Activated naive CD8-positive, alpha-beta T cell treated with anti-CD3 and anti-CD28 coated beads, Interleukin-2, amount 10 ng/mL, durations not matched to agents 7 days and 5 days (primary cell): ENCODE measurements at regions not wholly inside any gene's neighbourhood (a gene's known extent, or its start where the extent isn't known, plus 50 kb on each side); places are given as distances from the start of the nearest gene placed in this dataset.

Experiments used
- ATAC-seq: fragments of 150-1000 bp; cut with Tn5 transposase; one replicate; pipeline ENCODE4 v1.10.0; 2021; ENCODE audit warnings: low read depth, moderate library complexity
- POLR2A ChIA-PET: fragments of 350-600 bp; sonication (Branson Sonifier 250); formaldehyde crosslinking; loops from one replicate; lab custom pipeline; 2021; ENCODE audit warnings: antibody characterized with exemption; lab: Charles Lee
- DNase-seq: peaks from one replicate; pipeline ENCODE4 v3.0.0; 2021
- H3K27ac Mint-ChIP-seq: one replicate; pipeline ENCODE4 v1.8.0; 2022; ENCODE audit warnings: mild to moderate bottlenecking, mixed read lengths
- H3K27me3 Mint-ChIP-seq: one replicate; pipeline ENCODE4 v1.8.0; 2022; ENCODE audit warnings: mild to moderate bottlenecking, moderate library complexity, mixed read lengths
- H3K36me3 Mint-ChIP-seq: one replicate; pipeline ENCODE4 v1.8.0; 2021; ENCODE audit warnings: mild to moderate bottlenecking, mixed read lengths
- H3K4me1 Mint-ChIP-seq: one replicate; pipeline ENCODE4 v1.8.0; 2021; ENCODE audit warnings: mixed read lengths
- H3K4me3 Mint-ChIP-seq: one replicate; pipeline ENCODE4 v1.8.0; 2022; ENCODE audit warnings: mild to moderate bottlenecking, moderate library complexity, mixed read lengths
- H3K9me3 Mint-ChIP-seq: one replicate; pipeline ENCODE4 v1.8.0; 2021; ENCODE audit warnings: mixed read lengths

GRCh38 chr2:195326537-195326936 lies 330.5 kb upstream of the SLC39A10 start:
- peaks cover 8% of the 10 kb centered on the region for H3K36me3 Mint-ChIP-seq
- POLR2A ChIA-PET: no interaction called here
- no peak for ATAC-seq
- H3K4me3 Mint-ChIP-seq: no peak overlapping the region
- H3K27me3 Mint-ChIP-seq: no peaks in the 10 kb centered on the region
- no peaks in the 10 kb centered on the region for H3K4me1 Mint-ChIP-seq
- no peak overlapping the region for H3K27ac Mint-ChIP-seq
- H3K9me3 Mint-ChIP-seq: peaks cover 4% of the 10 kb centered on the region
- DNase-seq: no peak

GRCh38 chr2:195322324-195322723 lies 334.7 kb upstream of the SLC39A10 start:
- no peak overlapping the region for H3K27ac Mint-ChIP-seq
- H3K36me3 Mint-ChIP-seq: peaks cover 5% of the 10 kb centered on the region
- peaks cover 4% of the 10 kb centered on the region for H3K9me3 Mint-ChIP-seq
- DNase-seq (no peak), ATAC-seq (no peak)
- H3K4me3 Mint-ChIP-seq: no peak overlapping the region
- POLR2A ChIA-PET: no interaction called here
- no peaks in the 10 kb centered on the region for H3K27me3 Mint-ChIP-seq
- peaks cover 10% of the 10 kb centered on the region for H3K4me1 Mint-ChIP-seq

GRCh38 chr2:195320413-195320973 lies 336.5 kb upstream of the SLC39A10 start:
- Mint-ChIP-seq H3K4me1 (peaks cover 10% of the 10 kb centered on the region), H3K36me3 (peaks cover 5% of the 10 kb centered on the region), H3K27me3 (no peaks in the 10 kb centered on the region), H3K4me3 (no peak overlapping the region), H3K27ac (no peak overlapping the region), H3K9me3 (peaks cover 4% of the 10 kb centered on the region)
- POLR2A ChIA-PET: interaction anchor here (1.0 to 2.1 kb wide), 2 partner anchors 214 to 339 kb away, joined by 3 to 5 read pairs; no protein-coding TSS in a partner anchor
- ATAC-seq (peak; percentile 52), DNase-seq (no peak)

DNA sequence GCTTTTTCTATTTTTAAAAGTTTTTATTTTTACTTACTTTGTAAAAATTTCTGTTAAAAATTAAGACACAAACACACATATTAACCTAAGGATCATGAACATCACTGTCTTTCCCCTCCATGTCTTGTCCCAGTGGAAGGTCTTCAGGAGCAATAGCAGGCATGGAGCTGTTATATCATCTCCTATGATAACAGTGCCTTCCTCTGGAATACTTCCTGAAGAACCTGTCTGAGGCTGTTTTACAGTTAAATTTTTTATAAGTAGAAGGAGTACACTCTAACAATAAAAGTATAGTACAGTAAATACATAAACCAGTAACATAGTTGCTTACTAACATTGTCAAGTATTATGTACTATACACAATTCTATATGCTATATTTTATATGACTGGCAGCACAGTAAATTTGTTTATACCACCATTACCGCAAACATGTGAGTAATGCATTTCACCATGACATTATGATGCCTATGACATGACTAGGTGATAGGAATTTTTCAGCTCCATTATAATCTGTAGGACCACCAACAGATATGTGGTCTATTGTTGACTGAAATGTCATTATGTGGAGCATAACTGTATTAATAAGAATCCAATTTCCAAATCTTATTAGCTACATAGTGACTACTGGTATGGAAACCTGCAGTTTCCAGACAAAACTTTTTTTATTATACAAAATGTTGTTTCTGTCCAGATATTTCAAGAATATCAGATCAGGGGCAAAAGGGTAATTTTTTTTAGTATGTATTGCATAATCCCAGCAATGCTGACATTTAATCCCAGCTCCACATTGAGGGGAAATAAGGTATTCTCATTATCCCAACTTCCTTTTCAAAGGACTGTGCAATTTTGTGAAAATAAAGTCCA lies 337.2 kb upstream of the SLC39A10 start:
- Mint-ChIP-seq H3K4me1 (peaks cover 10% of the 10 kb centered on the region), H3K9me3 (peaks cover 4% of the 10 kb centered on the region), H3K27ac (no peak overlapping the region), H3K4me3 (no peak overlapping the region), H3K36me3 (peaks cover 5% of the 10 kb centered on the region), H3K27me3 (no peaks in the 10 kb centered on the region)
- POLR2A ChIA-PET: interaction anchor here (1.0 to 2.1 kb wide), 2 partner anchors 215 to 340 kb away, joined by 3 to 5 read pairs; no protein-coding TSS in a partner anchor
- ATAC-seq: no peak
- no peak for DNase-seq

- Mint-ChIP-seq H3K4me1 (peaks cover 10% of the 10 kb centered on the region), H3K4me3 (no peak overlapping the region), H3K36me3 (peaks cover 3% of the 10 kb centered on the region), H3K9me3 (peaks cover 2% of the 10 kb centered on the region), H3K27ac (no peak overlapping the region), H3K27me3 (no peaks in the 10 kb centered on the region)
- POLR2A ChIA-PET: interaction anchor here (2.1 kb wide), 1 partner anchor 341 kb away, joined by 5 read pairs; no protein-coding TSS in a partner anchor
- no peak for ATAC-seq
- no peak for DNase-seq
Measured at GRCh38 chr2:195319112-195319460, 337.9 kb upstream of the SLC39A10 start.

- DNase-seq: no peak
- Mint-ChIP-seq H3K36me3 (peaks cover 2% of the 10 kb centered on the region), H3K4me3 (no peak overlapping the region), H3K27me3 (no peaks in the 10 kb centered on the region), H3K4me1 (peaks cover 10% of the 10 kb centered on the region), H3K9me3 (peaks cover under 1% of the 10 kb centered on the region), H3K27ac (no peak overlapping the region)
- ATAC-seq: no peak
- POLR2A ChIA-PET: interaction anchor here (2.1 kb wide), 1 partner anchor 341 kb away, joined by 5 read pairs; no protein-coding TSS in a partner anchor
Measured at GRCh38 chr2:195318440-195319111, 338.4 kb upstream of the SLC39A10 start.

GRCh38 chr2:195317550-195317949 lies 339.5 kb upstream of the SLC39A10 start:
- ATAC-seq: no peak
- Mint-ChIP-seq H3K36me3 (no peaks in the 10 kb centered on the region), H3K4me1 (peaks cover 10% of the 10 kb centered on the region), H3K9me3 (no peaks in the 10 kb centered on the region), H3K4me3 (no peak overlapping the region), H3K27ac (no peak overlapping the region), H3K27me3 (no peaks in the 10 kb centered on the region)
- POLR2A ChIA-PET: no interaction called here
- DNase-seq: no peak

DNA sequence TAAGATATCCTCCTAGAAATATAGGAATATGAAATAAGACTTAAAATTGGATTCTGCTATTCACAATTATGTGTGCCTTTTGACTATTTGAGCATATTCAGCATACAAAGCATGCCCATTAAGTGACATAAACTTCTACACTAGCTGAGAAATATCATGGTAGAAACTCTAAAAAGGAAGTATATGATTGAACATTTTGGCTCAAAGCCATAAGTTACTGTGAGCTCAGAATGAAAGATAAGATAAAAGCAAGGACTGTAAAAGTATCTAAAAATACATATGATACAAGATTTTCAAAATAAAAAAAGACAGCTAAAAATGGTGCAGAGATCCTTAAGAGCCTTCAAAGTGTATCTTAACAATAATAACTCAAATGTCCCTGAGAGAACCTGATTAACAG lies 340.5 kb upstream of the SLC39A10 start:
- Mint-ChIP-seq H3K36me3 (no peaks in the 10 kb centered on the region), H3K9me3 (no peaks in the 10 kb centered on the region), H3K4me3 (no peak overlapping the region), H3K4me1 (peaks cover 10% of the 10 kb centered on the region), H3K27ac (no peak overlapping the region), H3K27me3 (no peaks in the 10 kb centered on the region)
- POLR2A ChIA-PET: no interaction called here
- ATAC-seq (no peak), DNase-seq (no peak)

DNA sequence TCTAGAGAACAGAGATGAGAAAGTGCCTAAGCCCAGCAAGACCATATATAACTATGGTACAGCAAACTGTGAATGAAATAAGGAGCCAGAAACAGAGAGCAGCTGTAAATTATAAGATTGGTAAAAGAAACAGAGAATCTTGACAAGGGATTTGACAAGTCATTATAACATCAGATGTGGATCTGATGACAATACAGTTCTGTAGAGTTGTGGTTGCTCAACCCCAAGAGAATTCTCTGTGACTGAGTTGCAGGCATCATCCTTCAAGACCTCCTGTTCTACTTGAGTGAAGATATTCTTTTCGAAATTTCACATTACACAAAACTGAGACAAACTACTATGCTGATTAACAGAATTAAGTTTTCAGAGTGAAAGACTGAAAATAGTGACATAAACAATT lies 343.1 kb upstream of the SLC39A10 start:
- ATAC-seq: no peak
- POLR2A ChIA-PET: no interaction called here

GRCh38 chr2:195312662-195313061 lies 344.4 kb upstream of the SLC39A10 start:
- no peaks in the 10 kb centered on the region for H3K27me3 Mint-ChIP-seq
- H3K9me3 Mint-ChIP-seq: no peaks in the 10 kb centered on the region
- POLR2A ChIA-PET: no interaction called here
- DNase-seq: no peak
- H3K4me3 Mint-ChIP-seq: no peak overlapping the region
- H3K4me1 Mint-ChIP-seq: no peaks in the 10 kb centered on the region
- H3K27ac Mint-ChIP-seq: no peak overlapping the region
- H3K36me3 Mint-ChIP-seq: no peaks in the 10 kb centered on the region
- no peak for ATAC-seq

More for the DNA sequence above, 343.1 kb upstream of the SLC39A10 start:
- H3K27ac Mint-ChIP-seq: no peak overlapping the region
- H3K4me1 Mint-ChIP-seq: peaks cover 4% of the 10 kb centered on the region
- no peak for DNase-seq
- H3K36me3 Mint-ChIP-seq: no peaks in the 10 kb centered on the region
- H3K27me3 Mint-ChIP-seq: no peaks in the 10 kb centered on the region
- H3K9me3 Mint-ChIP-seq: no peaks in the 10 kb centered on the region
- no peak overlapping the region for H3K4me3 Mint-ChIP-seq

DNA sequence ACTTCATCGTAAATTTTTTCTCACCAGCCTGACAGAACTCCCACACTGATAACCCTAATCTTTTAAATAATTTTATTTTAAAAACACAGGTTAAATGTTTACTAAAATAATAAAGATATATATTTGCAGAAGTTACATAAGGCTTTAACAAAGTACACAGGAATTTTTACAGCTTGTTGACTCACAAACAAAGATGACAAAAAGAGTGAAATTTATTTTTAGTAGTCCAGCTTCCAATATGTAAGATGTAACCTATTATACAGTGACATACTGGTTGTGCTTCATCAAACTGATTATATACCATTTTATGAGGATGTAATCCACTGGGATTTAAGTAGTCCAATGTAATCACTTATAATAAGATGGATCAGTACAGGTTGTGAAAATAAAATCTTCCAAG lies 348.9 kb upstream of the SLC39A10 start:
- Mint-ChIP-seq H3K36me3 (no peaks in the 10 kb centered on the region), H3K9me3 (no peaks in the 10 kb centered on the region), H3K4me3 (no peak overlapping the region), H3K27ac (no peak overlapping the region), H3K4me1 (no peaks in the 10 kb centered on the region), H3K27me3 (peaks cover 3% of the 10 kb centered on the region)
- ATAC-seq (no peak), DNase-seq (no peak)
- POLR2A ChIA-PET: no interaction called here

DNA sequence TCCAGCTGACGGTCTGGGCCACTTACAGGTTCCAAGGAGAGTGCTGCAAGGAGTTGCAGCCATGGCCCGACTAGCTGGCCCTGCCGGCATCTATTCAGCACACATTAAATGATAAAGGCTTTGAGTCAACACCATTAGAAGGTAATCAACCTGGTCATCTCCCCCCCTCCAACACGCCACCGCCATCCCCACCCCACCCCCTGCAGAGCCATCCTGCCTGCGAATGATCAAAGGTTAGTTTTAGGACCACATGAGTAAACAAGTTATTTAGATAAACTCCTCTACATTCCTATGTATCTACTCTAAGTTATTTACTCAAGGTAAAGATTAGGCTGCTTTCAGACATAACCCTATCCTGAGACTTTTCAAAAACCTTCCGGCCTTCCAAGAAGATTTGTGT lies 349.3 kb upstream of the SLC39A10 start:
- H3K4me3 Mint-ChIP-seq: no peak overlapping the region
- H3K36me3 Mint-ChIP-seq: no peaks in the 10 kb centered on the region
- DNase-seq (no peak), ATAC-seq (no peak)
- H3K9me3 Mint-ChIP-seq: no peaks in the 10 kb centered on the region
- no peaks in the 10 kb centered on the region for H3K4me1 Mint-ChIP-seq
- POLR2A ChIA-PET: no interaction called here
- H3K27me3 Mint-ChIP-seq: peaks cover 3% of the 10 kb centered on the region
- H3K27ac Mint-ChIP-seq: no peak overlapping the region

DNA sequence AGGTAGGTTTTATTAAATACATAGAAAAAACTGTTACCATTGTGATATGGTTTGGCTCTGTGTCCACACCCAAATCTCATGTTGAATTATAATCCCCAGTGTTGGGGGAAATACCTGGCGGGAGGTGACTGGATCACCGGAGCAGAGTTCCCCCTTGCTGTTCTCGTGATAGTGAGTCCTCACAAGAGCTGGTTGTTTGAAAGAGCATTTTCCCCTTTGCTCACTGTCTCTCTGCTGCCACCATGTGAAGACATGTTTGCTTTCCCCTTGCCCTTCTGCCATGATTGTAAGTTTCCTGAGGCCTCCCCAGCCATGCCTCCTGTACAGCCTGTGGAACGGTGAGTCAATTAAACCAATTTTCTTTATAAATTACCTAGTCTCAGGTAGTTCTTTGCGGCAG lies 352.7 kb upstream of the SLC39A10 start:
- POLR2A ChIA-PET: no interaction called here
- H3K4me1 Mint-ChIP-seq: no peaks in the 10 kb centered on the region
- ATAC-seq: no peak
- no peak overlapping the region for H3K27ac Mint-ChIP-seq
- no peaks in the 10 kb centered on the region for H3K9me3 Mint-ChIP-seq
- DNase-seq: no peak
- H3K36me3 Mint-ChIP-seq: no peaks in the 10 kb centered on the region
- peaks cover 3% of the 10 kb centered on the region for H3K27me3 Mint-ChIP-seq
- no peak overlapping the region for H3K4me3 Mint-ChIP-seq
